ENCODE measurements at regions not wholly inside any gene's neighbourhood (a gene's known extent, or its start where the extent isn't known, plus 50 kb on each side); places are given as distances from the start of the nearest gene placed in this dataset.

- no peaks in the 10 kb centered on the region for H3K36me3 ChIP-seq
- DNase-seq (ENCODE audit: low spot score in 2 of 2): no peak
- no peaks in the 10 kb centered on the region for H3K27me3 ChIP-seq
- H3K27ac ChIP-seq: no peak overlapping the region
- intact Hi-C loops (cut with DNase I; ENCODE audit: low total_unique reads): no loop called here
- H3K9me3 ChIP-seq: no peaks in the 10 kb centered on the region
- TF ChIP-seq POLR2AphosphoS5 (IDR thresholded peaks at IDR 0.05): no peak
- no peak for TF ChIP-seq CTCF (IDR thresholded peaks at IDR 0.05)
- no peak for TF ChIP-seq POLR2A (IDR thresholded peaks at IDR 0.05)
- no peaks in the 10 kb centered on the region for H3K4me1 ChIP-seq
- no peak overlapping the region for H3K4me3 ChIP-seq
These were observed 2563.6 kb downstream of the PCDH7 start for GRCh38 chr4:33283818-33284217.

GRCh38 chr4:33296876-33297455 lies 2576.8 kb downstream of the PCDH7 start:
- no peaks in the 10 kb centered on the region for H3K36me3 ChIP-seq
- H3K27ac ChIP-seq: no peak overlapping the region
- intact Hi-C loops (cut with DNase I; ENCODE audit: low total_unique reads): no loop called here
- H3K9me3 ChIP-seq: no peaks in the 10 kb centered on the region
- no peak overlapping the region for H3K4me3 ChIP-seq
- H3K4me1 ChIP-seq: no peaks in the 10 kb centered on the region
- no peak for DNase-seq (ENCODE audit: low spot score in 2 of 2)
- TF ChIP-seq POLR2A (IDR thresholded peaks at IDR 0.05) (no peak), POLR2AphosphoS5 (IDR thresholded peaks at IDR 0.05) (no peak), CTCF (IDR thresholded peaks at IDR 0.05) (no peak)
- H3K27me3 ChIP-seq: no peaks in the 10 kb centered on the region

- no peak overlapping the region for H3K4me3 ChIP-seq
- TF ChIP-seq CTCF (IDR thresholded peaks at IDR 0.05): no peak
- no peak for TF ChIP-seq POLR2A (IDR thresholded peaks at IDR 0.05)
- TF ChIP-seq POLR2AphosphoS5 (IDR thresholded peaks at IDR 0.05): no peak
- H3K36me3 ChIP-seq: no peaks in the 10 kb centered on the region
- H3K9me3 ChIP-seq: no peaks in the 10 kb centered on the region
- intact Hi-C loops (cut with DNase I; ENCODE audit: low total_unique reads): no loop called here
- DNase-seq (ENCODE audit: low spot score in 2 of 2): no peak
- H3K4me1 ChIP-seq: no peaks in the 10 kb centered on the region
- no peak overlapping the region for H3K27ac ChIP-seq
- no peaks in the 10 kb centered on the region for H3K27me3 ChIP-seq
These were observed 2582.2 kb downstream of the PCDH7 start for GRCh38 chr4:33302321-33302720.

GRCh38 chr4:33306131-33306530 lies 2586.0 kb downstream of the PCDH7 start:
- no peaks in the 10 kb centered on the region for H3K9me3 ChIP-seq
- no peak for TF ChIP-seq CTCF (IDR thresholded peaks at IDR 0.05)
- TF ChIP-seq POLR2A (IDR thresholded peaks at IDR 0.05): no peak
- intact Hi-C loops (cut with DNase I; ENCODE audit: low total_unique reads): no loop called here

GRCh38 chr4:33316033-33316432 lies 2595.9 kb downstream of the PCDH7 start:
- no peak for TF ChIP-seq CTCF (IDR thresholded peaks at IDR 0.05)
- TF ChIP-seq POLR2A (IDR thresholded peaks at IDR 0.05): no peak
- TF ChIP-seq POLR2AphosphoS5 (IDR thresholded peaks at IDR 0.05): no peak
- Histone ChIP-seq H3K9me3 (peaks cover 4 to 7% of the 10 kb centered on the region in 2 donors), H3K27ac (no peak overlapping the region), H3K36me3 (no peaks in the 10 kb centered on the region), H3K4me1 (no peaks in the 10 kb centered on the region), H3K4me3 (no peak overlapping the region), H3K27me3 (no peaks in the 10 kb centered on the region)
- intact Hi-C loops (cut with DNase I; ENCODE audit: low total_unique reads): no loop called here
- DNase-seq (ENCODE audit: low spot score in 2 of 2): no peak

More at GRCh38 chr4:33306131-33306530, 2586.0 kb downstream of the PCDH7 start:
- Histone ChIP-seq H3K27me3 (no peaks in the 10 kb centered on the region), H3K27ac (no peak overlapping the region), H3K36me3 (no peaks in the 10 kb centered on the region), H3K4me3 (no peak overlapping the region), H3K4me1 (no peaks in the 10 kb centered on the region)
- no peak for DNase-seq (ENCODE audit: low spot score in 2 of 2)
